HT-29 (cell line): ENCODE measurements at regions not wholly inside any gene's neighbourhood (a gene's known extent, or its start where the extent isn't known, plus 50 kb on each side); places are given as distances from the start of the nearest gene placed in this dataset.
A peak's percentile ranks its signal among the peaks of the same experiment; 100 is the strongest.

Experiments
- DNase-seq: peaks from one replicate; pipeline ENCODE4 v3.0.0-alpha.2; 2015; ENCODE audit warnings: low spot score

GRCh38 chr15:70429056-70429722 lies 331.5 kb upstream of the TLE3 start:
- DNase-seq: no peak

GRCh38 chr15:70428211-70428822 lies 330.6 kb upstream of the TLE3 start:
- DNase-seq: no peak

- DNase-seq: no peak
Measured at GRCh38 chr15:70427167-70428120, 329.7 kb upstream of the TLE3 start.

- no peak for DNase-seq
Measured at GRCh38 chr15:70426096-70426821, 328.5 kb upstream of the TLE3 start.

DNA sequence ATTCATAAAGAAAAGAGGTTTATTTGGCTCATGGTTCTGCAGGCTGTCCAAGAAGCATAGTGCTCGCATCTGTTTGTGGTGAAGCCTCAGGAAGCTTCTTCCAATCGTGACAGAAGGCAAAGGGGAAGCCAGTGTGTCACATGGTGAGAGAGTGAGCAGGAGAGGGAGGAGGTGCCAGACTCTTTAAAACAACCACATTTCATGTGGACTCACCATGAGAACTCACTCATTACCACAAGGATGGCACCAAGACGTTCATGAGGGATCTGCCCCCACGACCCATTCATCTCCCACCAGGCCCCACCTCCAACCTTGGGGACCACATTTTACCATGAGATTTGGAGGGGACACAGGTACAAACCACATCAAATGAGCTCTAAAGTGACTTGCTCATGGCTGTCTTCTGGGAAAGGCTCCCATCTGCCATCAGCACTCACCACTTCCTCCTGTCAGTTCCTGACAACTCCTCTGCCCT lies 327.3 kb upstream of the TLE3 start:
- DNase-seq: no peak

DNA sequence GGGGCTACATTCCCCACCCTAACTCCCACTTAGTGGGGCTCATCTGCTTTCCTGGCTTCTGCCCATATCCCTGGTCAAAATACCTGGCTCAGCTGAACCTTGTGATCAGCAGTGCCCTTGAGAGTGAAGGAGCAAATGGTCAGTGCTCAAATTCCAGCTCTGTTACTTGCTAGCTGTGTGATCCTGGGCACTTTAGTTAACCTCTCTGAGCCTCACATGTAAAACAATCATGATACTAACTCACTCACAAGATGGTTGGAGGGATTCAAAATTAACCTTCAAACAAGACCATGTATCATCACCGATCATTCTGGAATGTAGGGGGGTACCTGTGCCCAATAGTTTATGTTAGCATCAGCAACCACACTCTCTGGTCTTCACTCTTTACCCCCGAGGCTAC lies 325.6 kb upstream of the TLE3 start:
- DNase-seq: no peak

DNA sequence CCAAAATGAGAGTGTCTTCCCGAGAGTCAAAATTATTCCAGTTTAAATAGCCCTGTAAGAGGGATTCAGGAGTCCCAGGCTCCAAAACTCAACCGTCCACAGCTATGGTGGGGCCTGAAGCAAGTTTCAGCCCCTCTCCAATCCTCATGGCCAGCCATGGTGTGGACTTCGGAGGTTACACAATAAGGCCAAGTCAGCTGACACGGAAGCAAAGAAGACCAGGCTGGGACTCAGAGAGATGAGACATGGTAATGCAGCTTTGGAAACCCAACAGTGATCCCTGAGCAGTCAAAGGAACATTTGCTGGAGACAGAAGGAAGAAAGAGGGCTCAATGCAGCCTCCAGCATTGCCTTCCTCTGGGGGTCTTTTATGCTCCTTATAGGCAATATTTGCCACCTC lies 324.6 kb upstream of the TLE3 start:
- DNase-seq: no peak

GRCh38 chr15:70420948-70421482 lies 323.3 kb upstream of the TLE3 start:
- no peak for DNase-seq

DNA sequence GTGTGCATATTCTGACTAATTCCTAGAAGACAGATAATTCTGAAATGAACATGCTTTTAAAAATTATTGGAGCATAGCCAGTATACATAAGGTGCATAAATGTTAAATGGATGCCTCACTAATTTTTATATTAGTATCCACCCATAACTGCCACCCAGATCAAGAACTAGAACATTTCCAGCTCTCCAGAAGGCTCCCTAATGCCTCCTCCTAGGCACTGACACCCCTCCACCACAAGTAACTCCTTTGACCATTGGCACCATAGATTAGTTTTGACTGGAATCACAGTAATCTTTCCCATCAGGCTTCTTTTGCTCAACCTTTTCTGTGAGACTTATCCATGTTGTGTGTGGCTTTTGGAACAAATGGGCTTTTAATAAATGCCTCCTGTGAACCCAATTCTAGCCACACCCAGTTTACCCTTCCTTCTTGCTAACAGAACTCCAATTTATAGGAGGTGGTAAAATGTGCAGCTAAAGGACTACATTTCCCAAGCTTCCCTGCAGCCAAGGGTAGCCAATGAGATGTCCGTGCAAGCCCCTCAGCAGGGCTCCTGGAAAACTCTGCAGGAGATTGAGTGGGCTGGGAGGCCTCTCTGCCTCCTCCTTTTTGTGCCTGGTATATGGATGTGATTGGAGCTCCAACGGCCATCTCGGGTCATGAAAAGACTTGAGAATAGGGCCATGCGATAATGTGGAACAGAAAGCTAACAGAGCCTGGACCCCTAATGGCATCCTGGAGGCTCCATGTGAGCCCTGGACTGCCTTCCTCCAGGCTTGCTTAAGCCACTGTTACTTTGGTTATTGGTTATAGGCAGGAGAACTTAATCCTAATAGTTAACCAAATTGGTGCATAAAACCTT lies 322.6 kb upstream of the TLE3 start:
- DNase-seq: no peak

- DNase-seq: no peak
Measured at GRCh38 chr15:70418943-70419342, 321.2 kb upstream of the TLE3 start.

DNA sequence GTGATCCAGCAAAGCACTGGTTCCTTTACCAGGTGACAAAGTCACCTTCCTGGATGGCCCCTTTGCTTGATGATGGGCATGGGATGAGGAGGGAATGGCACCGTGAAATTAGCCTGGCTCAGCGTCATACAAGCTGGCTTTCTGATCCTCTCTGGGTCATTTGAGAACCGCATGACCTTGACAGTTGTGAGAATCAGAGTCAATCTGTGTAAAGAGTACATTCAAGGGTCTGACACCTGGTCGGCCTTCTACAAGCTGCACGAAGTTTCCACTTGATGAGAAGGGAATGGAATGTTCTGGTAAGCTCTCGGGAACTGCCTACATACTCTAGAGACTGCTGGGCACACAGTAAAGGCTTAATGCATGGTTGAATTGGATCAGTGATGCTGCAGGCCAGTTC lies 319.8 kb upstream of the TLE3 start:
- DNase-seq: no peak

DNA sequence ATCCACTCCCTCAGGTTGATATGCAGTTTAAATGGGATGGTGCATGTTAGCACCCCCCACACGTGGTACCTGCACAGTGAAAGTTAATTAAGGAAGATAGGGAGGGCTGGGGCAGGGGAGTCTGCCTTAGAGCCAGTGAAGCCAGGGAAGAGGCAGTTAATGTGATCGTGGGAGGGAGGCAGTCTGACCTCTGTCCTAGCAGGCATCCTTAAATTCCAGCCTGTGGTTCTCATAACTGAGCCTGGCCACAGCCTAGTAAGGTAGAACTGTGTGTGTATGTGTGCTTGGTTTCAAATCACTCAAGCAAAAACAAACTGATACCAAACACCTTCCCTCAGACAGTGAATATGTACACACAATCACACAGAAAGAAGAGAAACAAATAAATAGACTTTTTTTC lies 319.1 kb upstream of the TLE3 start:
- DNase-seq: no peak

- no peak for DNase-seq
Measured at GRCh38 chr15:70415398-70415797, 317.7 kb upstream of the TLE3 start.

GRCh38 chr15:70414626-70415025 lies 316.9 kb upstream of the TLE3 start:
- no peak for DNase-seq

DNA sequence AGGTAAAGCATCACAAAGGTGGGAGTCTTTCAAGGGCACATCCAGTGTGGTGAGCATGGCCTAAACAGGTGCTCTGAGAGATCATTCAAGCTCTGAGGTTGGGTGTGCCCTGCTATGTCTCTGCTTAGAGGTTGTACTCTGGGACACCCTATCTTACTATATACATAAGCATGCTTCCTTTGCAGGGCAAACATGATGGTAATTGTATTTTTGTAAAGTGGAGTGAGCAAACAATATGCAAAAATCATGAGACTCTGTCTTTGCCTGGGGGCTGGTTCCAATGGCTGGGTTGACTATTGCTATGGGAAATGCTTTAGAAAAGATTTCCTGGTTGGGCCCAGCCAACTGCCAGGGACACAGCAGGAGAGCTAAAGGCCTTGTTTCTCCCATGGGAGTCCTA lies 315.1 kb upstream of the TLE3 start:
- no peak for DNase-seq

- peak; percentile 72 for DNase-seq
Measured at GRCh38 chr15:70411143-70411863, 313.6 kb upstream of the TLE3 start.

- DNase-seq: no peak
Measured at GRCh38 chr15:70410371-70410985, 312.8 kb upstream of the TLE3 start.

DNA sequence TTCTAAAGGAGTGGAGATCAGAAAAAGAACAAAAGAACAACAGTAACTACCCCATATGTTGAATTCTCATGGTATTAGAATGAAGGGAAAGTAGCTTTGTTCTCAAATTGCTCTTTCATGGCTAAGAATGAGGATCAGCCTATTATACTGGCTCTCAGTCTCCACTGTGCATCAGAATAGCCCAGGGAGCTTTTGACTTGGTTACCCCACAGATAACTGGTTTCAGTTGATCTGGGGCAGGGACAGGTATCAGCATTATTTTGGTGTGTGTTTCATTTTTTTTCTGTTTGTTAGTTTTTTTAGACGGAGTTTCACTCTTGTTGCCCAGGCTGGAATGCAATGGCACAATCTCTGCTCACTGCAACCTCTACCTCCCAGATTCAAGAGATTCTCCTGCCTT lies 311.7 kb upstream of the TLE3 start:
- DNase-seq: no peak

DNA sequence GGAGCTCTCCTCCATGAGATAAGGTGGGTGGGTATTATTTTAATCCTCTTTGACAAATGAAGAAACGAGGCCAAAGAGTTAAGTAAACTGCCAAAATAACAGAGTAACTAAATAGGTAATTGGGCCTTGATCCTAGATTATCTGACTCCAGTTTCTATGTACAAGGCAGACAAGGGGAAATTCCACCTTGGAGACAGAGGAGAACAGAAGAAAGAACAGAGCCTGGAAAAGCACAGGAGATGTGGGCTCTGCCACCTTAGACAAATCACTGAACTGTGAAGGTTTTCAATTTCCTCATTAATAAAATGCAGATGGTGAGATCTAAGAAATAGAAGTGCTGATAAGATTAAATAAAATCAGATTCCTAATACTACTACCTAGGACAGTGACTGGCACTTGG lies 310.2 kb upstream of the TLE3 start:
- DNase-seq: no peak

- DNase-seq: no peak
Measured at GRCh38 chr15:70407336-70407670, 309.6 kb upstream of the TLE3 start.
